Heart left ventricle (tissue), 16 donors: ENCODE measurements at regions not wholly inside any gene's neighbourhood (a gene's known extent, or its start where the extent isn't known, plus 50 kb on each side); places are given as distances from the start of the nearest gene placed in this dataset.
A peak's percentile ranks its signal among the peaks of the same experiment; 100 is the strongest.

ENCODE experiments used
- ATAC-seq, 4 donors: fragments of 200-7000 bp; cut with Tn5 transposase; one replicate each; pipeline ENCODE4 v1.9.1; 2020 to 2022; ENCODE audit warnings: moderate library complexity in 4 of 4, mild to moderate bottlenecking in 3 of 4, moderate number of reproducible peaks in 1 of 4
- DNase-seq, 5 donors: peaks; one replicate each; pipeline ENCODE4 v3.0.0-alpha.2; 2020
- H3K27ac ChIP-seq, 12 donors: fragments of 200-600 bp; sonication (generic) in 4 of 12; one replicate each; pipeline versions ENCODE4 v1.5.0 to v1.8.0; 2016 to 2022; ENCODE audit warnings: mild to moderate bottlenecking in 2 of 12
- H3K27me3 ChIP-seq, 9 donors: fragments of 200-600 bp; sonication (generic) in 2 of 9; one replicate each; pipeline versions ENCODE4 v1.5.1 to v1.8.0; 2016 to 2022; ENCODE audit warnings: mild to moderate bottlenecking in 3 of 9
- H3K36me3 ChIP-seq, 9 donors: fragments of 200-600 bp; sonication (generic) in 2 of 9; one replicate each; pipeline versions ENCODE4 v1.5.0 to v1.8.0; 2018 to 2022; ENCODE audit warnings: mild to moderate bottlenecking in 2 of 9
- H3K4me1 ChIP-seq, 12 donors: fragments of 200-600 bp; sonication (generic) in 4 of 12; one replicate each; pipeline versions ENCODE4 v1.5.0 to v1.8.0; 2016 to 2022; ENCODE audit warnings: mild to moderate bottlenecking in 3 of 12
- H3K4me3 ChIP-seq, 12 donors: fragments of 200-600 bp; sonication (generic) in 4 of 12; one replicate each; pipeline versions ENCODE4 v1.5.0 to v1.8.0; 2017 to 2022; ENCODE audit warnings: mild to moderate bottlenecking in 9 of 12, moderate library complexity in 4 of 12
- H3K9me3 ChIP-seq, 12 donors: fragments of 200-600 bp; sonication (generic) in 4 of 12; one replicate each; pipeline versions ENCODE4 v1.5.0 to v1.8.0; 2016 to 2022; ENCODE audit warnings: mild to moderate bottlenecking in 1 of 12
- POLR2A ChIP-seq, 2 donors: fragments of 450-650 bp; IDR thresholded peaks; one replicate each; pipeline ENCODE4 v1.6.1; 2017; ENCODE audit warnings: antibody characterized with exemption in 2 of 2, mild to moderate bottlenecking in 2 of 2, moderate library complexity in 2 of 2
- WGBS, 4 donors: extraction: QIAGEN DNeasy Blood & Tissue Kit in 2 of 4; methylation state at CpG; one replicate each; pipeline versions ENCODE4 v1.1.5 to v1.1.7; 2013 to 2018; 5-methylcytosine and 5-hydroxymethylcytosine counted together
- intact Hi-C, 10 donors: fragments of 100-400 bp; cut with DNase I; formaldehyde crosslinking; loops; one replicate each; pipeline versions ENCODE4 v1.11.1 to v1.14.2; 2022
- TF ChIP-seq, protein P1 (sequence below), 12 donors: fragments of 200-600 bp; sonication (generic) in 4 of 12; IDR thresholded peaks; one replicate each; pipeline versions ENCODE4 v1.5.0 to v1.8.0; 2018 to 2022; ENCODE audit warnings: antibody characterized with exemption in 12 of 12, mild to moderate bottlenecking in 5 of 12
- donor health status: ischemic (EF 13 %, LVEDD 7.1; RV severe dilation, severe dysfunction).
- donor health status: healthy with polysubstance abuse.
- donor health status: DM: no; HTN: yes; CAD: no.
- donor health status: DM: no; HTN: no; CAD: no.
- donor health status: ischemic (EF 25% LVEDD 6.9; RV normal size, moderate dysfunction).
- donor health status: ischemic (EF 25% LVEDD 5.7; RV mildly dilated, moderate dysfunction).
- donor health status: healthy.
- donor health status: DM: yes; HTN: yes; CAD: no.
- donor health status: ischemic (EF 35%, LVEDD 5.7; RV mildly dilated, moderate dysfunction).
- donor health status: nonischemic (EF 11% LVEDD 7.7; RV severe dilation, severe dysfunction).
- donor health status: DM: yes; HTN: yes; CAD: no.
- donor health status: PGD.
- donor health status: ischemic (EF 29% LVEDD 5.4; RV normal size, mild dysfunction).
- donor health status: nonischemic (EF 23%, LVEDD 6.1; RV moderate dilation, normal function).

DNA sequence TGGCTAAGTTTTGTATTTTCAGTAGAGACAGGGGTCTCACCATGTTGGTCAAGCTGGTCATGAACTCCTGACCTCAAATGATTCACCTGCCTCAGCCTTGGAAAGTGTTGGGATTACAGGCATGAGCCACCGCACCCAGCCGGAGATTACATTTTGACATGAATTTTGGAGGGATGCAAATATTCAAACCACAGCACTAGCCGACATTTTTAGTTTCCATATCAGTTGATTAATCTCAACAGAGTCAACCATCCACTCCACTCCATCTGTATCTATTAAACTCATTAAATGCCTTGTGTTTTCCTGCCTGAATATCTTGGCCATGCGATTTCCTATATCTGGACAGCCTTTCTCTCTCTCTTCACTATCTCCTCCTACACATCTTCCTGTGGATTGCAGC, 64.1 kb upstream of the PDGFRA start:
- 81 to 86% (median 82%) methylated on average over 4 of the region's 4 CpGs for WGBS, 4 donors
- intact Hi-C loops = no loop called here
- H3K27ac ChIP-seq = no peak overlapping the region

DNA sequence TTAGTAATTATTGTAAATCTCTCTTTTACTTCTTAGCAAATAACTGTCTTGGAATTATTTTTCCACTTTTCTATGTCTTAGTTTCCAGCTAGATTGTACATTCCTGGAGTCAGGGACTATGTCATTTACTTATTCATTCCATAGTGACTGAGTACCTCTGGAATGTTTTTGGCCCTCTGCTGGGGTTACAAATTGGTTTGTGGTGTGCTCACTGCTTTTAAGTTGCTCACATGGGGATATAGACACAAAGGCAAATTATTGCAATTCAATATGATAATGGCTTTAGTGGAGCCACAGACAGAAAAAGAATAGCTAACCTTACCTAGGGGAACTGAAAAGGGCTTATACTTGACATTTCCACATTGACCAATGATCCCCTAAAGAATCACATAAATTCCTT, 63.7 kb upstream of the PDGFRA start:
- no peaks in the 10 kb centered on the region for H3K27me3 ChIP-seq
- intact Hi-C loops = no loop called here
- peak in 2 of 4 donors; percentile 42 to 83 for ATAC-seq
- no peak overlapping the region for H3K4me3 ChIP-seq
- no peak for DNase-seq
- no peak overlapping the region for H3K27ac ChIP-seq
- peaks cover 0 to 8% (median 0%) of the 10 kb centered on the region in 12 donors for H3K4me1 ChIP-seq
- no peaks in the 10 kb centered on the region for H3K36me3 ChIP-seq
- TF ChIP-seq, protein P1, sequence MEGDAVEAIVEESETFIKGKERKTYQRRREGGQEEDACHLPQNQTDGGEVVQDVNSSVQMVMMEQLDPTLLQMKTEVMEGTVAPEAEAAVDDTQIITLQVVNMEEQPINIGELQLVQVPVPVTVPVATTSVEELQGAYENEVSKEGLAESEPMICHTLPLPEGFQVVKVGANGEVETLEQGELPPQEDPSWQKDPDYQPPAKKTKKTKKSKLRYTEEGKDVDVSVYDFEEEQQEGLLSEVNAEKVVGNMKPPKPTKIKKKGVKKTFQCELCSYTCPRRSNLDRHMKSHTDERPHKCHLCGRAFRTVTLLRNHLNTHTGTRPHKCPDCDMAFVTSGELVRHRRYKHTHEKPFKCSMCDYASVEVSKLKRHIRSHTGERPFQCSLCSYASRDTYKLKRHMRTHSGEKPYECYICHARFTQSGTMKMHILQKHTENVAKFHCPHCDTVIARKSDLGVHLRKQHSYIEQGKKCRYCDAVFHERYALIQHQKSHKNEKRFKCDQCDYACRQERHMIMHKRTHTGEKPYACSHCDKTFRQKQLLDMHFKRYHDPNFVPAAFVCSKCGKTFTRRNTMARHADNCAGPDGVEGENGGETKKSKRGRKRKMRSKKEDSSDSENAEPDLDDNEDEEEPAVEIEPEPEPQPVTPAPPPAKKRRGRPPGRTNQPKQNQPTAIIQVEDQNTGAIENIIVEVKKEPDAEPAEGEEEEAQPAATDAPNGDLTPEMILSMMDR (IDR thresholded peaks at IDR 0.05) = no peak
- TF ChIP-seq POLR2A (IDR thresholded peaks at IDR 0.05) = no peak
- peaks cover 0 to 9% (median 0%) of the 10 kb centered on the region in 12 donors for H3K9me3 ChIP-seq

More for the DNA sequence above, 64.1 kb upstream of the PDGFRA start:
- H3K4me1 ChIP-seq = peaks cover 0 to 8% (median 0%) of the 10 kb centered on the region in 12 donors
- H3K9me3 ChIP-seq = peaks cover 0 to 14% (median under 1%) of the 10 kb centered on the region in 12 donors
- H3K36me3 ChIP-seq = no peaks in the 10 kb centered on the region
- H3K4me3 ChIP-seq = no peak overlapping the region
- ATAC-seq (no peak), DNase-seq (no peak)
- TF ChIP-seq, protein P1 (IDR thresholded peaks at IDR 0.05) = no peak
- TF ChIP-seq POLR2A (IDR thresholded peaks at IDR 0.05) = no peak
- no peaks in the 10 kb centered on the region for H3K27me3 ChIP-seq

DNA sequence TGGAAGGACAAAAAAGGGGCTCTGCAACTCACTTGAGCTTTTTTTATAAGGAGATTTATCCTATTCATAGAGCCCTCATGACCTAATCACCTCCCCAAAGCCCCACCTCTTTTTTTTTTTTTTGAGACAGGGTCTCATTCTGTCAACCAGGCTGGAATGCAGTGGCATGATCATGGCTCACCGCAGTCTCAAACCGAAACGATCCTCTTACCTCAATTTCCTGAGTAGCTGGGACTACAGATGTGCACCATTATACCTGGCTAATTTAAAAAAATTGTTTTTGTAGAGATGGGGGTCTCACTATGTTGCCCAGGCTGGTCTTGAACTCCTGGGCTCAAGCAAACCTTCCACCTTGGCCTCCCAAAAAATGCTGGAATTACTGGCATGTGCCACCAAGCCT, 61.6 kb upstream of the PDGFRA start:
- H3K4me1 ChIP-seq = peaks cover 0 to 8% (median 0%) of the 10 kb centered on the region in 12 donors
- intact Hi-C loops = no loop called here
- ATAC-seq = no peak
- no peak overlapping the region for H3K27ac ChIP-seq
- H3K9me3 ChIP-seq = no peaks in the 10 kb centered on the region
- TF ChIP-seq, protein P1 (IDR thresholded peaks at IDR 0.05) = no peak
- no peak for TF ChIP-seq POLR2A (IDR thresholded peaks at IDR 0.05)
- DNase-seq = no peak
- no peak overlapping the region for H3K4me3 ChIP-seq
- 80 to 87% (median 86%) methylated on average over 3 of the region's 3 CpGs for WGBS, 4 donors
- no peaks in the 10 kb centered on the region for H3K36me3 ChIP-seq
- H3K27me3 ChIP-seq = no peaks in the 10 kb centered on the region

DNA sequence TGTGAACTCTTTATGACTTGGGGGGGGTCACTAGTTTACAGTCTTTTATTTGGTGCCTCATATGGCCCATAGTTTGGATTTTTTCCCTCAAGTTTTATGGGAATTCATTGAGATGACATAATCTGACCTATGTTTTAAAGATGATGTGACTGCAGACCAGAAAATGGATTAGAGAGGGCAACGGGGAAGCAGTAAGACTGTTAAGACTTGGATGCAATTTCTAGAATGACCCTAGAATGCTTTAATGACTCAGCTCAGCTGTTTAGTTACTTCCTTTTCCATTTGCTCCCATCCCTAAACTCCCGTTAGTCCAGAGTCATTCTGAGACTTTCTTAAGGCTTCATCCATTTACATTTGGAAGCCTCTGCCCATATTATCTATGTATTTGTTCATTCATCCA, 59.9 kb upstream of the PDGFRA start:
- no peak for DNase-seq
- Histone ChIP-seq H3K36me3 (no peaks in the 10 kb centered on the region), H3K4me3 (no peak overlapping the region), H3K4me1 (peaks cover 0 to 14% (median 0%) of the 10 kb centered on the region in 12 donors), H3K27ac (no peak overlapping the region), H3K27me3 (no peaks in the 10 kb centered on the region), H3K9me3 (no peaks in the 10 kb centered on the region)
- intact Hi-C loops = no loop called here
- no peak for ATAC-seq
- TF ChIP-seq POLR2A (IDR thresholded peaks at IDR 0.05) = no peak
- TF ChIP-seq, protein P1 (IDR thresholded peaks at IDR 0.05) = no peak
- 48 to 71% (median 62%) methylated on average over 2 of the region's 2 CpGs for WGBS, 4 donors
